Spinal cord (tissue), 9 donors: ENCODE measurements at regions not wholly inside any gene's neighbourhood (a gene's known extent, or its start where the extent isn't known, plus 50 kb on each side); places are given as distances from the start of the nearest gene placed in this dataset.

Source experiments
- DNase-seq, 6 donors: peaks; one replicate each; pipeline versions ENCODE4 v3.0.0 to v3.0.0-alpha.2; 2013 to 2015; ENCODE audit warnings: low spot score in 6 of 6, low read depth in 4 of 6
- H3K27ac ChIP-seq: one replicate; pipeline ENCODE4 v1.5.1; 2013; ENCODE audit warnings: low read depth, low read length, control low read depth
- H3K27me3 ChIP-seq: one replicate; pipeline ENCODE4 v1.6.1; 2013; ENCODE audit warnings: low read length; ENCODE audit not compliant: control insufficient read depth, insufficient read depth
- H3K36me3 ChIP-seq: one replicate; pipeline ENCODE4 v1.6.1; 2013; ENCODE audit warnings: low read length; ENCODE audit not compliant: control insufficient read depth, insufficient read depth
- H3K4me1 ChIP-seq: one replicate; pipeline ENCODE4 v1.6.1; 2013; ENCODE audit warnings: low read length; ENCODE audit not compliant: control insufficient read depth, insufficient read depth
- H3K4me3 ChIP-seq: one replicate; pipeline ENCODE4 v1.5.1; 2013; ENCODE audit warnings: low read depth, low read length, control low read depth
- H3K9me3 ChIP-seq: one replicate; pipeline ENCODE4 v1.6.1; 2013; ENCODE audit warnings: low read length; ENCODE audit not compliant: control insufficient read depth, insufficient read depth
- WGBS: methylation state at CpG from one replicate; pipeline ENCODE4 v1.1.5; 2013; ENCODE audit warnings: missing lambda C conversion rate; ENCODE audit not compliant: insufficient coverage; 5-methylcytosine and 5-hydroxymethylcytosine counted together
- donor health status: healthy.

GRCh38 chr2:215619022-215619958 lies 183.4 kb upstream of the FN1 start:
- DNase-seq = peak in 3 of 6 donors; percentile 12 to 83 (median 54)
- WGBS = 16% methylated on average over 6 of the region's 14 CpGs
- H3K36me3 ChIP-seq = no peaks in the 10 kb centered on the region
- H3K9me3 ChIP-seq = no peaks in the 10 kb centered on the region
- peak overlapping the region; percentile 13 for H3K27ac ChIP-seq
- H3K4me1 ChIP-seq = no peaks in the 10 kb centered on the region
- H3K4me3 ChIP-seq = no peak overlapping the region
- H3K27me3 ChIP-seq = no peaks in the 10 kb centered on the region

DNA sequence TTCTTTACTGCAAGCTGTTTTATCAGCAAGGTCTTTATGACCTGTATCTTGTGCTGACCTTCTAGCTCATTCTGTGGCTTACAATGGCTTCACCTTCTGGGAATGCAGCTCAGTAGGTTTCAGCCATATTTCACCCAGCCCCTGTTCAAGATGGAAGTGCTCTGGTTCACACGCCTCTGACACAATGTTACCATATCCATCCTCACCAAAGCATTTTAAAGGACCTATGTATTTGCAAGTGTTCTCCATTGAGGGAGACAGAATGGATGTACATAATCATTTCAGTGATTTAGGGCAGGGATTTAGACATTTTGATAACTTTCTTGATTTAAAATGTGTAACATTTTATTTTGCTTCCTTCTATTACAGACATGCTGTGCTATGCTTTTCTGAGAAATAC lies 182.3 kb upstream of the FN1 start:
- H3K27ac ChIP-seq = no peak overlapping the region
- no peaks in the 10 kb centered on the region for H3K27me3 ChIP-seq
- H3K9me3 ChIP-seq = no peaks in the 10 kb centered on the region
- no CpG with 5 or more reads among the region's 1 CpG for WGBS
- H3K4me1 ChIP-seq = no peaks in the 10 kb centered on the region
- no peak overlapping the region for H3K4me3 ChIP-seq
- no peak for DNase-seq
- no peaks in the 10 kb centered on the region for H3K36me3 ChIP-seq

DNA sequence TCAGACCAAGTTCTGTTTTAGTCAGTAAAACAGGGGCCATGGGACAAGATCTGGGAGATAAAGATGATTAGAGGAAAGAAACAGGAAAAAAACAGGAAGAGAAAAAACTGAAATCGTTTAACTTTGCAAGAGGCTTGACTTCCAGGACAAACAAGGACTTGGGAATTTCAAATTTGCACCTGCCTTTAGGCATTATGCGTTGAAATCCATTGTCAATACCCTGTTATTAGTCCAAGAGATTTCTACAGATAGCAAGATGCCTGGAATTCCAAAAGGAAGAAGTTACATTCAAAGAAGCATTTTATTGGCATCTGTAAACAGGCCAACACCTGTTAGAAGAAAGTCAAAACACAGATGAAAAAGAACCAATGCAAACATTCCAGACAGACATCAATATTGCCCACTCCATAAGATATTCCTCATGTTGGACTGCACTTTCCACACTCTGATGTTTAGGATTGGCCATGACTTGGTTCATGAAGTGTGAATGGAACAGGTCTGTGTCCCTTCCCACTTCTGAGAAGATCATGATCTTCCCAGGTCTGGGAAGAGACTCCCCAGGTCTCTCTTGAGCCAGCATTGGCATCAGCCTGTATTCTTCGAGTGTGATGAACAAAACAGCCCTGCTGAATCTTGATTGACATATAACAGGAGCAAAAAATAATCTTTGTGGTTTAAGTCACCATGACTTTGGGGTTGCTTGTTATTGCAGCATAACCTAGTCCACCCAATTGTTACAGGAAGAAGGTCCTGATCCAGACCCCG lies 181.4 kb upstream of the FN1 start:
- Histone ChIP-seq H3K4me1 (no peaks in the 10 kb centered on the region), H3K9me3 (no peaks in the 10 kb centered on the region), H3K27me3 (no peaks in the 10 kb centered on the region), H3K27ac (no peak overlapping the region), H3K4me3 (no peak overlapping the region), H3K36me3 (no peaks in the 10 kb centered on the region)
- WGBS = 87% methylated on average over 3 of the region's 4 CpGs
- DNase-seq = no peak

- H3K27ac ChIP-seq = no peak overlapping the region
- DNase-seq = no peak
- WGBS = no CpG with 5 or more reads among the region's 3 CpGs
- no peaks in the 10 kb centered on the region for H3K36me3 ChIP-seq
- no peak overlapping the region for H3K4me3 ChIP-seq
- no peaks in the 10 kb centered on the region for H3K27me3 ChIP-seq
- no peaks in the 10 kb centered on the region for H3K4me1 ChIP-seq
- no peaks in the 10 kb centered on the region for H3K9me3 ChIP-seq
Measured at GRCh38 chr2:215615803-215616174, 179.9 kb upstream of the FN1 start.

DNA sequence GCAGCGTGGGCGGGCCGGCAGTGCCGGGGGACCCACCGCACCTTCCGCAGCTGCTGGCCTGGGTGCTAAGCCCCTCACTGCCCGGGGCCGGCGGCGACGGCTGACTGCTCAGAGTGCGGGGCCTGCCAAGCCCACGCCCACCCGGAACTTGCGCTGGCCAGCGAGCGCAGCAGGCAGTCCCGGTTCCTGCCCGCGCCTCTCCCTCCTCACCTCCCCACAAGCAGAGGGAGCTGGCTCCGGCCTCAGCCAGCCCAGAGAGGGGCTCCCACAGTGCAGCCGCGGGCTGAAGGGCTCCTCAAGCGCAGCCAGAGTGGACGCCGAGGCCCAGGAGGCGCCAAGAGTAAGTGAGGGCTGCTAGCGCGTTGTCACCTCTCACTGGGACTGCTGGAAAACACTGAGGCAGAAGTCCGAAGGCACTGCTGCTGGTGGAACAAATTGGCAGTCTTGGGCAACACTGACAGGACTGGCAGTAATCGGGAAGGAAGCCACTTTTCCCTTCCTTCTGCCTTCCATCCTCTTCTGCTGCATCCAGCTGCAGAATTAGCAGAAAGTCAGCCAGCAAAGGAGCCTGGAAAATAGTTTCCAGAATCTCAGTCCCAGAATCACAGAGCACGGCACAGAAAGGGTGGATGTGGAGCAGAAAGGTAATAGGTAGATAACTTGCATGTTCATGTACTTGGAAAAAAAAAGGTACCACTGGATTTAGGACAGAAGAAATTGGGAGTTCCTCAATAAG lies 179.4 kb upstream of the FN1 start:
- H3K36me3 ChIP-seq = no peaks in the 10 kb centered on the region
- no peak for DNase-seq
- H3K4me3 ChIP-seq = no peak overlapping the region
- H3K4me1 ChIP-seq = no peaks in the 10 kb centered on the region
- H3K27me3 ChIP-seq = no peaks in the 10 kb centered on the region
- no peak overlapping the region for H3K27ac ChIP-seq
- H3K9me3 ChIP-seq = no peaks in the 10 kb centered on the region
- 96% methylated on average over 32 of the region's 32 CpGs for WGBS

DNA sequence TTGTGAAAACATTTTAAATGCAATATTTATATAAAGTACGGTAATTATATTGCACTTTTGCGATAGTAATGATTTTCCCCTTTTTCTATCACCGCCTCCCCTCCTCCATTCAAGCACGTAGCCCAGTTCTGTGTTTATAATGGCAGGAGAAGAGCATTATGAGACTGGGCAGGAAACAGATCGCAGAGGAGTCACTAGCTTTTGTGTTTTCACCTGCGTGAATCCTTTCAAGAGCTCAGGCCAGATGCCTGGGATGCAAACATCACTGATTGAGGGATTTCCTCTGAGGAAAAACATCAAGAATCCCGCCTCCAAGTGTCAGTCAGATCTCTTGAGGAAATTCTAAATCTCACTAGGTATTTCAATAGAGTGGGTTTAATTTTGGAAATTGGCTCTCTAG lies 178.4 kb upstream of the FN1 start:
- Histone ChIP-seq H3K27me3 (no peaks in the 10 kb centered on the region), H3K27ac (no peak overlapping the region), H3K4me1 (no peaks in the 10 kb centered on the region), H3K9me3 (no peaks in the 10 kb centered on the region), H3K4me3 (no peak overlapping the region), H3K36me3 (no peaks in the 10 kb centered on the region)
- peak in 1 of 6 donors; percentile 54 for DNase-seq
- 92% methylated on average over 2 of the region's 7 CpGs for WGBS

GRCh38 chr2:215613888-215614287 lies 178.0 kb upstream of the FN1 start:
- H3K4me1 ChIP-seq = no peaks in the 10 kb centered on the region
- no peaks in the 10 kb centered on the region for H3K27me3 ChIP-seq
- no peaks in the 10 kb centered on the region for H3K9me3 ChIP-seq
- 90% methylated on average over 4 of the region's 6 CpGs for WGBS
- no peak overlapping the region for H3K27ac ChIP-seq
- no peak overlapping the region for H3K4me3 ChIP-seq
- no peaks in the 10 kb centered on the region for H3K36me3 ChIP-seq
- no peak for DNase-seq

- H3K36me3 ChIP-seq = no peaks in the 10 kb centered on the region
- WGBS = 74% methylated on average over 6 of the region's 8 CpGs
- H3K9me3 ChIP-seq = no peaks in the 10 kb centered on the region
- DNase-seq = no peak
- no peak overlapping the region for H3K27ac ChIP-seq
- H3K4me1 ChIP-seq = no peaks in the 10 kb centered on the region
- H3K4me3 ChIP-seq = no peak overlapping the region
- H3K27me3 ChIP-seq = no peaks in the 10 kb centered on the region
Measured at GRCh38 chr2:215613280-215613679, 177.4 kb upstream of the FN1 start.

GRCh38 chr2:215612786-215613185 lies 176.9 kb upstream of the FN1 start:
- H3K27ac ChIP-seq = no peak overlapping the region
- H3K36me3 ChIP-seq = no peaks in the 10 kb centered on the region
- no peaks in the 10 kb centered on the region for H3K27me3 ChIP-seq
- H3K4me1 ChIP-seq = no peaks in the 10 kb centered on the region
- WGBS = 100% methylated on average over 2 of the region's 2 CpGs
- no peaks in the 10 kb centered on the region for H3K9me3 ChIP-seq
- no peak overlapping the region for H3K4me3 ChIP-seq
- DNase-seq = no peak
